ENCODE measurements at regions not wholly inside any gene's neighbourhood (a gene's known extent, or its start where the extent isn't known, plus 50 kb on each side); places are given as distances from the start of the nearest gene placed in this dataset.

- Histone ChIP-seq H3K27me3 (ENCODE audit: control insufficient read depth, insufficient read depth, low read length) (no peaks in the 10 kb centered on the region), H3K4me1 (ENCODE audit: control insufficient read depth, insufficient read depth, low read length) (no peaks in the 10 kb centered on the region), H3K9ac (ENCODE audit: low read length) (no peak overlapping the region), H3K36me3 (ENCODE audit: control insufficient read depth, insufficient read depth, low read length) (no peaks in the 10 kb centered on the region), H3K4me3 (ENCODE audit: low read depth, low read length) (no peak overlapping the region), H3K9me3 (ENCODE audit: control insufficient read depth, insufficient read depth, low read depth, low read length) (no peaks in the 10 kb centered on the region), H3K27ac (ENCODE audit: low read depth, low read length) (no peak overlapping the region)
Measured at GRCh38 chr11:129729216-129729615, 86.4 kb upstream of the TMEM45B start.

GRCh38 chr11:129729823-129730222, 85.8 kb upstream of the TMEM45B start:
- H3K36me3 ChIP-seq (ENCODE audit: control insufficient read depth, insufficient read depth, low read length): no peaks in the 10 kb centered on the region
- no peaks in the 10 kb centered on the region for H3K27me3 ChIP-seq (ENCODE audit: control insufficient read depth, insufficient read depth, low read length)
- H3K4me3 ChIP-seq (ENCODE audit: low read depth, low read length): no peak overlapping the region
- H3K4me1 ChIP-seq (ENCODE audit: control insufficient read depth, insufficient read depth, low read length): no peaks in the 10 kb centered on the region
- H3K9me3 ChIP-seq (ENCODE audit: control insufficient read depth, insufficient read depth, low read depth, low read length): no peaks in the 10 kb centered on the region
- H3K27ac ChIP-seq (ENCODE audit: low read depth, low read length): no peak overlapping the region
- H3K9ac ChIP-seq (ENCODE audit: low read length): no peak overlapping the region

GRCh38 chr11:129731316-129731715, 84.3 kb upstream of the TMEM45B start:
- Histone ChIP-seq H3K4me1 (ENCODE audit: control insufficient read depth, insufficient read depth, low read length) (no peaks in the 10 kb centered on the region), H3K9ac (ENCODE audit: low read length) (no peak overlapping the region), H3K27ac (ENCODE audit: low read depth, low read length) (no peak overlapping the region)

GRCh38 chr11:129732941-129733340, 82.7 kb upstream of the TMEM45B start:
- Histone ChIP-seq H3K27ac (ENCODE audit: low read depth, low read length) (no peak overlapping the region), H3K27me3 (ENCODE audit: control insufficient read depth, insufficient read depth, low read length) (no peaks in the 10 kb centered on the region), H3K9ac (ENCODE audit: low read length) (no peak overlapping the region)

More at GRCh38 chr11:129731316-129731715, 84.3 kb upstream of the TMEM45B start:
- Histone ChIP-seq H3K9me3 (ENCODE audit: control insufficient read depth, insufficient read depth, low read depth, low read length) (no peaks in the 10 kb centered on the region), H3K27me3 (ENCODE audit: control insufficient read depth, insufficient read depth, low read length) (no peaks in the 10 kb centered on the region), H3K36me3 (ENCODE audit: control insufficient read depth, insufficient read depth, low read length) (no peaks in the 10 kb centered on the region), H3K4me3 (ENCODE audit: low read depth, low read length) (no peak overlapping the region)

GRCh38 chr11:129733384-129733783, 82.3 kb upstream of the TMEM45B start:
- Histone ChIP-seq H3K36me3 (ENCODE audit: control insufficient read depth, insufficient read depth, low read length) (no peaks in the 10 kb centered on the region), H3K9me3 (ENCODE audit: control insufficient read depth, insufficient read depth, low read depth, low read length) (no peaks in the 10 kb centered on the region), H3K27me3 (ENCODE audit: control insufficient read depth, insufficient read depth, low read length) (no peaks in the 10 kb centered on the region), H3K4me3 (ENCODE audit: low read depth, low read length) (no peak overlapping the region), H3K27ac (ENCODE audit: low read depth, low read length) (no peak overlapping the region), H3K4me1 (ENCODE audit: control insufficient read depth, insufficient read depth, low read length) (no peaks in the 10 kb centered on the region), H3K9ac (ENCODE audit: low read length) (no peak overlapping the region)

More at GRCh38 chr11:129732941-129733340, 82.7 kb upstream of the TMEM45B start:
- Histone ChIP-seq H3K9me3 (ENCODE audit: control insufficient read depth, insufficient read depth, low read depth, low read length) (no peaks in the 10 kb centered on the region), H3K4me1 (ENCODE audit: control insufficient read depth, insufficient read depth, low read length) (no peaks in the 10 kb centered on the region), H3K36me3 (ENCODE audit: control insufficient read depth, insufficient read depth, low read length) (no peaks in the 10 kb centered on the region), H3K4me3 (ENCODE audit: low read depth, low read length) (no peak overlapping the region)

- no peaks in the 10 kb centered on the region for H3K9me3 ChIP-seq (ENCODE audit: control insufficient read depth, insufficient read depth, low read depth, low read length)
- no peak overlapping the region for H3K4me3 ChIP-seq (ENCODE audit: low read depth, low read length)
- no peaks in the 10 kb centered on the region for H3K4me1 ChIP-seq (ENCODE audit: control insufficient read depth, insufficient read depth, low read length)
- H3K9ac ChIP-seq (ENCODE audit: low read length): no peak overlapping the region
- H3K36me3 ChIP-seq (ENCODE audit: control insufficient read depth, insufficient read depth, low read length): no peaks in the 10 kb centered on the region
- no peak overlapping the region for H3K27ac ChIP-seq (ENCODE audit: low read depth, low read length)
- H3K27me3 ChIP-seq (ENCODE audit: control insufficient read depth, insufficient read depth, low read length): no peaks in the 10 kb centered on the region
Measured at GRCh38 chr11:129733981-129734380, 81.7 kb upstream of the TMEM45B start.

- Histone ChIP-seq H3K4me3 (ENCODE audit: low read depth, low read length) (no peak overlapping the region), H3K9me3 (ENCODE audit: control insufficient read depth, insufficient read depth, low read depth, low read length) (no peaks in the 10 kb centered on the region), H3K9ac (ENCODE audit: low read length) (no peak overlapping the region), H3K27ac (ENCODE audit: low read depth, low read length) (no peak overlapping the region), H3K27me3 (ENCODE audit: control insufficient read depth, insufficient read depth, low read length) (no peaks in the 10 kb centered on the region), H3K36me3 (ENCODE audit: control insufficient read depth, insufficient read depth, low read length) (no peaks in the 10 kb centered on the region), H3K4me1 (ENCODE audit: control insufficient read depth, insufficient read depth, low read length) (no peaks in the 10 kb centered on the region)
Measured at GRCh38 chr11:129734654-129735053, 81.0 kb upstream of the TMEM45B start.

- H3K4me1 ChIP-seq (ENCODE audit: control insufficient read depth, insufficient read depth, low read length): no peaks in the 10 kb centered on the region
- no peak overlapping the region for H3K27ac ChIP-seq (ENCODE audit: low read depth, low read length)
- H3K27me3 ChIP-seq (ENCODE audit: control insufficient read depth, insufficient read depth, low read length): no peaks in the 10 kb centered on the region
- H3K36me3 ChIP-seq (ENCODE audit: control insufficient read depth, insufficient read depth, low read length): no peaks in the 10 kb centered on the region
- no peak overlapping the region for H3K4me3 ChIP-seq (ENCODE audit: low read depth, low read length)
- no peaks in the 10 kb centered on the region for H3K9me3 ChIP-seq (ENCODE audit: control insufficient read depth, insufficient read depth, low read depth, low read length)
- no peak overlapping the region for H3K9ac ChIP-seq (ENCODE audit: low read length)
Measured at GRCh38 chr11:129737831-129738230, 77.8 kb upstream of the TMEM45B start.

- H3K36me3 ChIP-seq (ENCODE audit: control insufficient read depth, insufficient read depth, low read length): no peaks in the 10 kb centered on the region
- H3K9me3 ChIP-seq (ENCODE audit: control insufficient read depth, insufficient read depth, low read depth, low read length): no peaks in the 10 kb centered on the region
- no peak overlapping the region for H3K27ac ChIP-seq (ENCODE audit: low read depth, low read length)
- H3K4me1 ChIP-seq (ENCODE audit: control insufficient read depth, insufficient read depth, low read length): no peaks in the 10 kb centered on the region
- H3K4me3 ChIP-seq (ENCODE audit: low read depth, low read length): no peak overlapping the region
- H3K9ac ChIP-seq (ENCODE audit: low read length): no peak overlapping the region
- no peaks in the 10 kb centered on the region for H3K27me3 ChIP-seq (ENCODE audit: control insufficient read depth, insufficient read depth, low read length)
Measured at GRCh38 chr11:129738242-129738641, 77.4 kb upstream of the TMEM45B start.

GRCh38 chr11:129739339-129739738, 76.3 kb upstream of the TMEM45B start:
- Histone ChIP-seq H3K27me3 (ENCODE audit: control insufficient read depth, insufficient read depth, low read length) (no peaks in the 10 kb centered on the region), H3K27ac (ENCODE audit: low read depth, low read length) (no peak overlapping the region), H3K4me3 (ENCODE audit: low read depth, low read length) (no peak overlapping the region), H3K36me3 (ENCODE audit: control insufficient read depth, insufficient read depth, low read length) (no peaks in the 10 kb centered on the region), H3K9ac (ENCODE audit: low read length) (no peak overlapping the region), H3K9me3 (ENCODE audit: control insufficient read depth, insufficient read depth, low read depth, low read length) (no peaks in the 10 kb centered on the region), H3K4me1 (ENCODE audit: control insufficient read depth, insufficient read depth, low read length) (no peaks in the 10 kb centered on the region)

GRCh38 chr11:129740125-129740719, 75.4 kb upstream of the TMEM45B start:
- H3K27ac ChIP-seq (ENCODE audit: low read depth, low read length): no peak overlapping the region
- H3K27me3 ChIP-seq (ENCODE audit: control insufficient read depth, insufficient read depth, low read length): no peaks in the 10 kb centered on the region
- no peaks in the 10 kb centered on the region for H3K9me3 ChIP-seq (ENCODE audit: control insufficient read depth, insufficient read depth, low read depth, low read length)
- no peaks in the 10 kb centered on the region for H3K36me3 ChIP-seq (ENCODE audit: control insufficient read depth, insufficient read depth, low read length)
- H3K9ac ChIP-seq (ENCODE audit: low read length): no peak overlapping the region
- no peaks in the 10 kb centered on the region for H3K4me1 ChIP-seq (ENCODE audit: control insufficient read depth, insufficient read depth, low read length)
- H3K4me3 ChIP-seq (ENCODE audit: low read depth, low read length): no peak overlapping the region
